Mesenchymal stem cell (in vitro differentiated cells and primary cell): ENCODE measurements at regions not wholly inside any gene's neighbourhood (a gene's known extent, or its start where the extent isn't known, plus 50 kb on each side); places are given as distances from the start of the nearest gene placed in this dataset.

Experiments used
- DNase-seq: peaks from one replicate; pipeline ENCODE4 v3.0.0-alpha.2; 2013
- H2AFZ ChIP-seq: one replicate; pipeline ENCODE4 v1.6.1; 2013; ENCODE audit warnings: low read depth, mild to moderate bottlenecking, control low read depth, inconsistent platforms, low read length, moderate library complexity
- H2AK5ac ChIP-seq: 2 replicates; pipeline ENCODE4 v1.6.1; 2013; ENCODE audit warnings: low read length, moderate library complexity, mild to moderate bottlenecking, inconsistent platforms; ENCODE audit not compliant: severe bottlenecking
- H2BK120ac ChIP-seq: one replicate; pipeline ENCODE4 v1.6.1; 2013; ENCODE audit warnings: low read depth, mild to moderate bottlenecking, inconsistent platforms, low read length, moderate library complexity
- H2BK12ac ChIP-seq, 2 experiments: one replicate each; pipeline ENCODE4 v1.6.1; 2013; ENCODE audit warnings: inconsistent platforms in 2 of 2, low read length in 2 of 2, mild to moderate bottlenecking in 2 of 2, moderate library complexity in 2 of 2, control low read depth in 1 of 2
- H2BK15ac ChIP-seq: one replicate; pipeline ENCODE4 v1.6.1; 2013; ENCODE audit warnings: mild to moderate bottlenecking, low read depth, inconsistent platforms; ENCODE audit not compliant: poor library complexity, severe bottlenecking
- H2BK5ac ChIP-seq: 2 replicates; pipeline ENCODE4 v1.6.1; 2013; ENCODE audit warnings: low read depth, mild to moderate bottlenecking, low read length, control low read depth, inconsistent platforms; ENCODE audit not compliant: poor library complexity, severe bottlenecking
- H3K14ac ChIP-seq, 2 experiments: one replicate each; pipeline ENCODE4 v1.6.1; 2013; ENCODE audit warnings: inconsistent platforms in 2 of 2, low read length in 2 of 2, control low read depth in 1 of 2, mild to moderate bottlenecking in 1 of 2, moderate library complexity in 1 of 2
- H3K18ac ChIP-seq, 2 experiments: one replicate each; pipeline ENCODE4 v1.6.1; 2013; ENCODE audit warnings: inconsistent platforms in 2 of 2, low read length in 2 of 2, control low read depth in 1 of 2, low read depth in 1 of 2, mild to moderate bottlenecking in 1 of 2
- H3K23ac ChIP-seq, 2 experiments: one replicate each; pipeline ENCODE4 v1.6.1; 2013; ENCODE audit warnings: inconsistent platforms in 2 of 2, low read length in 2 of 2, mild to moderate bottlenecking in 2 of 2, moderate library complexity in 2 of 2, control low read depth in 1 of 2
- H3K27ac ChIP-seq: 2 replicates; pipeline ENCODE4 v1.5.1; 2013; ENCODE audit warnings: mild to moderate bottlenecking, moderate library complexity, low read length, control low read depth, inconsistent platforms; ENCODE audit not compliant: poor library complexity, severe bottlenecking
- H3K27me3 ChIP-seq, 2 experiments: 2 replicates each; pipeline versions ENCODE4 v1.6.1 to v1.7.0; 2013; ENCODE audit warnings: low read length in 2 of 2, mild to moderate bottlenecking in 2 of 2, moderate library complexity in 2 of 2, control low read depth in 1 of 2, inconsistent platforms in 1 of 2; ENCODE audit not compliant: control insufficient read depth in 1 of 2, insufficient read depth in 1 of 2
- H3K36me3 ChIP-seq, 2 experiments: 2 replicates each; pipeline versions ENCODE4 v1.6.1 to v1.7.0; 2013; ENCODE audit warnings: low read length in 2 of 2, control low read depth in 1 of 2, inconsistent platforms in 1 of 2, low read depth in 1 of 2, mild to moderate bottlenecking in 1 of 2; ENCODE audit not compliant: insufficient read depth in 2 of 2, control insufficient read depth in 1 of 2
- H3K4ac ChIP-seq, 2 experiments: one replicate each; pipeline ENCODE4 v1.6.1; 2013; ENCODE audit warnings: inconsistent platforms in 2 of 2, low read length in 2 of 2, mild to moderate bottlenecking in 2 of 2, moderate library complexity in 2 of 2, control low read depth in 1 of 2, low read depth in 1 of 2
- H3K4me1 ChIP-seq: 2 replicates; pipeline ENCODE4 v1.6.1; 2013; ENCODE audit warnings: low read depth, low read length, control low read depth; ENCODE audit not compliant: control insufficient read depth, insufficient read depth
- H3K4me2 ChIP-seq: 2 replicates; pipeline ENCODE4 v1.6.1; 2013; ENCODE audit warnings: low read length, mild to moderate bottlenecking, inconsistent platforms; ENCODE audit not compliant: poor library complexity, severe bottlenecking
- H3K4me3 ChIP-seq, 2 experiments: 2 replicates each; pipeline versions ENCODE4 v1.5.1 to v1.7.0; 2013; ENCODE audit warnings: low read length in 2 of 2, mild to moderate bottlenecking in 2 of 2, control low read depth in 1 of 2, low read depth in 1 of 2; ENCODE audit not compliant: insufficient read depth in 1 of 2
- H3K79me1 ChIP-seq: replicated peaks from 2 replicates; pipeline ENCODE4 v1.6.1; 2013; ENCODE audit warnings: mild to moderate bottlenecking, control low read depth, low read length, inconsistent platforms; ENCODE audit not compliant: poor library complexity, severe bottlenecking
- H3K9ac ChIP-seq: 2 replicates; pipeline ENCODE4 v1.7.0; 2013; ENCODE audit warnings: mild to moderate bottlenecking, low read length, moderate library complexity
- H3K9me3 ChIP-seq: 2 replicates; pipeline ENCODE4 v1.7.0; 2013; ENCODE audit warnings: mild to moderate bottlenecking, low read length; ENCODE audit not compliant: control insufficient read depth
- H4K8ac ChIP-seq: one replicate; pipeline ENCODE4 v1.6.1; 2013; ENCODE audit warnings: inconsistent platforms, mild to moderate bottlenecking, low read length, moderate library complexity
- H4K91ac ChIP-seq: one replicate; pipeline ENCODE4 v1.6.1; 2013; ENCODE audit warnings: mild to moderate bottlenecking, low read length, inconsistent platforms
- WGBS: methylation state at CpG from one replicate; pipeline ENCODE4 v1.1.7; 2013; ENCODE audit warnings: mixed read lengths; 5-methylcytosine and 5-hydroxymethylcytosine counted together

- H3K4me2 ChIP-seq, result no peak overlapping the region
- no peaks in the 10 kb centered on the region for H3K79me1 ChIP-seq
- no peak overlapping the region for H3K4ac ChIP-seq
- peak overlapping the region in 1 of 2 experiments; percentile 87 for H3K14ac ChIP-seq
- no peak overlapping the region for H4K8ac ChIP-seq
- H3K9ac ChIP-seq, result no peak overlapping the region
- H2AK5ac ChIP-seq, result no peak overlapping the region
- H3K27me3 ChIP-seq, result peaks cover 0 to 8% of the 10 kb centered on the region in 2 experiments
- no peak overlapping the region for H4K91ac ChIP-seq
- H3K18ac ChIP-seq, result no peak overlapping the region
- H2BK5ac ChIP-seq, result no peak overlapping the region
- WGBS, result 96% methylated on average over 48 of the region's 54 CpGs
- no peak for DNase-seq
- no peak overlapping the region for H3K27ac ChIP-seq
- no peak overlapping the region for H2BK12ac ChIP-seq
- no peak overlapping the region for H3K4me3 ChIP-seq
- peaks cover 2% of the 10 kb centered on the region for H3K4me1 ChIP-seq
- H3K23ac ChIP-seq, result no peak overlapping the region
- no peaks in the 10 kb centered on the region for H3K36me3 ChIP-seq
- H3K9me3 ChIP-seq, result no peaks in the 10 kb centered on the region
- H2AFZ ChIP-seq, result no peak overlapping the region
- H2BK120ac ChIP-seq, result no peak overlapping the region
- no peak overlapping the region for H2BK15ac ChIP-seq
Measured at GRCh38 chr5:1951165-1951816, 68.6 kb upstream of the IRX4 start.

- H3K14ac ChIP-seq, result no peak overlapping the region
- H3K9me3 ChIP-seq, result no peaks in the 10 kb centered on the region
- H3K4me3 ChIP-seq, result no peak overlapping the region
- H3K4ac ChIP-seq, result no peak overlapping the region
- H3K36me3 ChIP-seq, result no peaks in the 10 kb centered on the region
- no peak overlapping the region for H2AK5ac ChIP-seq
- H4K8ac ChIP-seq, result no peak overlapping the region
- no peak overlapping the region for H2BK120ac ChIP-seq
- peaks cover 0 to 10% of the 10 kb centered on the region in 2 experiments for H3K27me3 ChIP-seq
- H3K23ac ChIP-seq, result no peak overlapping the region
- no peak overlapping the region for H2BK15ac ChIP-seq
- no peak overlapping the region for H2BK12ac ChIP-seq
- no peak for DNase-seq
- no peak overlapping the region for H3K9ac ChIP-seq
- no peak overlapping the region for H4K91ac ChIP-seq
- no peak overlapping the region for H3K18ac ChIP-seq
- H3K4me2 ChIP-seq, result no peak overlapping the region
- H2BK5ac ChIP-seq, result no peak overlapping the region
- WGBS, result 87% methylated on average over 22 of the region's 22 CpGs
- H2AFZ ChIP-seq, result no peak overlapping the region
- H3K4me1 ChIP-seq, result peaks cover 2% of the 10 kb centered on the region
- no peak overlapping the region for H3K27ac ChIP-seq
- no peaks in the 10 kb centered on the region for H3K79me1 ChIP-seq
Measured at GRCh38 chr5:1950708-1951103, 68.0 kb upstream of the IRX4 start.

- Histone ChIP-seq H3K36me3 (no peaks in the 10 kb centered on the region), H4K91ac (no peak overlapping the region), H2BK5ac (no peak overlapping the region), H2AFZ (no peak overlapping the region), H4K8ac (no peak overlapping the region), H3K14ac (no peak overlapping the region), H3K27ac (no peak overlapping the region), H2BK12ac (no peak overlapping the region), H3K4ac (no peak overlapping the region), H3K9ac (no peak overlapping the region), H3K18ac (no peak overlapping the region), H3K4me3 (no peak overlapping the region), H3K9me3 (no peaks in the 10 kb centered on the region), H2BK15ac (no peak overlapping the region), H3K4me2 (no peak overlapping the region), H3K79me1 (no peaks in the 10 kb centered on the region), H3K23ac (no peak overlapping the region), H3K4me1 (peaks cover 2% of the 10 kb centered on the region), H2AK5ac (no peak overlapping the region), H3K27me3 (peaks cover 0 to 13% of the 10 kb centered on the region in 2 experiments), H2BK120ac (no peak overlapping the region)
- 84% methylated on average over 31 of the region's 32 CpGs for WGBS
- no peak for DNase-seq
Measured at GRCh38 chr5:1950096-1950707, 67.5 kb upstream of the IRX4 start.

GRCh38 chr5:1949253-1949652, 66.5 kb upstream of the IRX4 start:
- Histone ChIP-seq H3K36me3 (no peaks in the 10 kb centered on the region), H4K91ac (no peak overlapping the region), H3K27me3 (peaks cover 0 to 15% of the 10 kb centered on the region in 2 experiments), H3K27ac (no peak overlapping the region), H2AFZ (no peak overlapping the region), H2BK15ac (no peak overlapping the region), H3K14ac (no peak overlapping the region), H4K8ac (no peak overlapping the region), H3K18ac (no peak overlapping the region), H2BK12ac (no peak overlapping the region), H3K9me3 (no peaks in the 10 kb centered on the region), H3K4me2 (no peak overlapping the region), H2AK5ac (no peak overlapping the region), H3K4me3 (no peak overlapping the region), H2BK120ac (no peak overlapping the region), H3K23ac (no peak overlapping the region), H3K79me1 (no peaks in the 10 kb centered on the region), H3K4me1 (peaks cover 2% of the 10 kb centered on the region), H2BK5ac (no peak overlapping the region), H3K9ac (no peak overlapping the region), H3K4ac (no peak overlapping the region)
- no peak for DNase-seq
- WGBS, result 87% methylated on average over 18 of the region's 18 CpGs
